ENCODE measurements at regions not wholly inside any gene's neighbourhood (a gene's known extent, or its start where the extent isn't known, plus 50 kb on each side); places are given as distances from the start of the nearest gene placed in this dataset.

DNA sequence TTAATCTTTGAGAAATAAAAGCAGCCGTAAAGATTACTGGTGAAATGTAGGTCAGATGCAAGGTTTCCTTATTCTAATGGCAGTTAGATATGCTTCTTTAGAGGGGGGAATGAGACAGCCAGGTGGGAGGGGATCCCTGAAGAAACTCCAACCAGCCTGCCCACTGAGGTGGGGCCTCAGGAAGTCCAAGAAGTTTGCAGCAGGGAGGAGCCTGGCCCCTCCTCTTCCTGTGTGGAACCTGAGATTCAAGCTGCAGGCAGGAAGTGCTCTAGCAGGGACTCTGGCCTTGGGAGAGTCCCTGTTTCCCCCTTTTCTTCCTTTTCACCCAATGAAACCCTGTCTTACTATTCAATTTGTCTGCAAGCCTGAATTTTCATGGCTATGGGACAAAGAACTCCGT is 101.4 kb upstream of the SLITRK2 start:
- Histone ChIP-seq H3K4me3 (no peak overlapping the region), H3K27me3 (no peaks in the 10 kb centered on the region), H3K9me3 (ENCODE audit: low read depth) (no peaks in the 10 kb centered on the region), H3K36me3 (no peaks in the 10 kb centered on the region), H3K27ac (no peak overlapping the region), H3K4me1 (ENCODE audit: low read depth) (no peaks in the 10 kb centered on the region)
- no peak for TF ChIP-seq CTCF (IDR thresholded peaks at IDR 0.05; ENCODE audit: low read depth, low read length)
- no peak for DNase-seq (ENCODE audit: low read depth in 1 of 2, low spot score in 1 of 2)

DNA sequence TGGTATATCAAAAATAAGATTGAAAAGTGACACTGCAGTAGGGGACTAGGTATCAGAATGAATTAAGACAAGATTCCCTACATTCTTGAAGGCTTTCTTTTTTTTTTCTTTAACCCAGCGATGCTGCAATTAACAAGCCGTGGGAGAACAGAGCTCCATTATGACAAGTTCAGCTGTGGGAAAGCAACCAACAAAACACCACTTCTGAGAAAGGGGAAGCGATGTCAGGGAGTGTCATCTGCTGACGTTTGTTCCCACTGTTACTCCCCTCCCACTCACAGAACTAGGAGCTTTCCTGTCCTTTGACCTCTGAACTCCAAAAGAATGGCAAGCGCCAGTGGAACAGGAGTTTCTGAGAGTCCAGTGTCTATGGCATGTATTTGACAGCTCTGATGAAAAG is 90.2 kb upstream of the SLITRK2 start:
- Histone ChIP-seq H3K27me3 (no peaks in the 10 kb centered on the region), H3K9me3 (ENCODE audit: low read depth) (no peaks in the 10 kb centered on the region), H3K4me1 (ENCODE audit: low read depth) (no peaks in the 10 kb centered on the region), H3K27ac (no peak overlapping the region), H3K36me3 (no peaks in the 10 kb centered on the region), H3K4me3 (no peak overlapping the region)
- no peak for DNase-seq (ENCODE audit: low read depth in 1 of 2, low spot score in 1 of 2)
- no peak for TF ChIP-seq CTCF (IDR thresholded peaks at IDR 0.05; ENCODE audit: low read depth, low read length)

GRCh38 chrX:145729635-145730034 is 88.0 kb upstream of the SLITRK2 start:
- H3K4me1 ChIP-seq (ENCODE audit: low read depth): no peaks in the 10 kb centered on the region
- no peaks in the 10 kb centered on the region for H3K9me3 ChIP-seq (ENCODE audit: low read depth)
- no peaks in the 10 kb centered on the region for H3K27me3 ChIP-seq
- TF ChIP-seq CTCF (IDR thresholded peaks at IDR 0.05; ENCODE audit: low read depth, low read length): no peak
- H3K36me3 ChIP-seq: no peaks in the 10 kb centered on the region
- H3K4me3 ChIP-seq: no peak overlapping the region
- no peak overlapping the region for H3K27ac ChIP-seq
- DNase-seq (ENCODE audit: low read depth in 1 of 2, low spot score in 1 of 2): no peak

DNA sequence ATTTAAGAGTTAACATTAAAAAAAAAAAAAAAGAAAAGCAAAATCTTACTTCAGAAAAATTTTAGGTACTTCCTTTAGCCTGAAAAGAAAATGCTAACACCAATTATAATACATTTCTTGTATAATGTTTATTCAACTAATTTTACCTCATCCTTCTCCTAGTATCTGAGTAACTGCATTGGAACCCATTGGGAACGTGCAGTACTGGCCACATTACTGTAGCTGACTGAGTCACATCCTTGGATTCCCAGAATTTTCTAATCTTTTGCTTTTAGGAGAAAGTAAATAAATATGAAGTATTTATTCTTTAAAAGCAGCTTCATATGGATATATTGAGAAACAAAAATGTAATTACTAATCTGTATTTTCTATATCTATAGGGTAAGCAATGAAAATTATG is 82.6 kb upstream of the SLITRK2 start:
- no peaks in the 10 kb centered on the region for H3K27me3 ChIP-seq
- no peak for DNase-seq (ENCODE audit: low read depth in 1 of 2, low spot score in 1 of 2)
- TF ChIP-seq CTCF (IDR thresholded peaks at IDR 0.05; ENCODE audit: low read depth, low read length): no peak
- no peaks in the 10 kb centered on the region for H3K36me3 ChIP-seq
- H3K27ac ChIP-seq: no peak overlapping the region
- no peaks in the 10 kb centered on the region for H3K4me1 ChIP-seq (ENCODE audit: low read depth)
- no peaks in the 10 kb centered on the region for H3K9me3 ChIP-seq (ENCODE audit: low read depth)
- H3K4me3 ChIP-seq: no peak overlapping the region

- Histone ChIP-seq H3K27me3 (no peaks in the 10 kb centered on the region), H3K4me1 (ENCODE audit: low read depth) (no peaks in the 10 kb centered on the region), H3K4me3 (no peak overlapping the region), H3K36me3 (no peaks in the 10 kb centered on the region), H3K27ac (no peak overlapping the region), H3K9me3 (ENCODE audit: low read depth) (no peaks in the 10 kb centered on the region)
- DNase-seq (ENCODE audit: low read depth in 1 of 2, low spot score in 1 of 2): no peak
- no peak for TF ChIP-seq CTCF (IDR thresholded peaks at IDR 0.05; ENCODE audit: low read depth, low read length)
Observed at GRCh38 chrX:145751943-145752342, 65.7 kb upstream of the SLITRK2 start.

All from cardiac muscle cell (in vitro differentiated cells and primary cell).